DMS114 treated with DMSO at 0.1 percent for 48 hours (cell line): ENCODE measurements at regions not wholly inside any gene's neighbourhood (a gene's known extent, or its start where the extent isn't known, plus 50 kb on each side); places are given as distances from the start of the nearest gene placed in this dataset.
A peak's percentile ranks its signal among the peaks of the same experiment; 100 is the strongest.

Experiments used
- DNase-seq: peaks from one replicate; lab custom pipeline; 2025; ENCODE audit not compliant: unreplicated experiment; lab: John Stamatoyannopoulos, UW

- DNase-seq = no peak
Observed at GRCh38 chrX:76228499-76228898, 55.6 kb downstream of the PBDC1 start.

GRCh38 chrX:76248901-76249300, 76.0 kb downstream of the PBDC1 start:
- no peak for DNase-seq

- DNase-seq = no peak
Observed at GRCh38 chrX:76253432-76253831, 80.6 kb downstream of the PBDC1 start.

GRCh38 chrX:76279007-76279406, 106.1 kb downstream of the PBDC1 start:
- DNase-seq = peak; percentile 47
